Loucy (cell line): ENCODE measurements at regions not wholly inside any gene's neighbourhood (a gene's known extent, or its start where the extent isn't known, plus 50 kb on each side); places are given as distances from the start of the nearest gene placed in this dataset.

Experiments
- EZH2phosphoT487 ChIP-seq: fragments of 200-600 bp; IDR thresholded peaks from 2 replicates; pipeline ENCODE4 v1.6.1; 2018; ENCODE audit warnings: antibody characterized with exemption, mild to moderate bottlenecking, moderate library complexity, borderline replicate concordance
- TF ChIP-seq, protein P1 (sequence below): fragments of 200-600 bp; sonication (generic); conservative IDR thresholded peaks from 2 replicates; pipeline ENCODE4 v1.5.1; 2014; ENCODE audit warnings: mild to moderate bottlenecking, antibody characterized with exemption, low read length

DNA sequence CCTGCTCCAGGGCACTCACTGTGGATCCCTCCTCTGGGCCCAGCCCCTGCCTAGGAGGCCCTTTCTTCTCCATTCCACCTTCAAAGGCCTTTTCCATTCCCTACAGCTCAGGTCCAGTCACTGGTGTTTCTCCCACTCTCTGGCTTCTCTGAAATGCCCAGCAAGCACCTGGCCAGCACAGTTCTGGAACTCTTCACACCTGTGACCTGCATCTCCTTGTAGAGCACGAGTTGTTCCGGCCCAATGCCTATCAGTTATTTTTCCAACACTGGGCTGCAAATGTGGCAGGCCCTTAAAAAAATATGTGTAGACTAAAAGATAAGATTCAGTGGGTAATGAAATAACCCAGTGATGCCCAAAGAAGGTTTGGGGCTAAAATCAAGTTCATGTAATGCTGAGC, 87.1 kb downstream of the PRLHR start:
- TF ChIP-seq, protein P1, sequence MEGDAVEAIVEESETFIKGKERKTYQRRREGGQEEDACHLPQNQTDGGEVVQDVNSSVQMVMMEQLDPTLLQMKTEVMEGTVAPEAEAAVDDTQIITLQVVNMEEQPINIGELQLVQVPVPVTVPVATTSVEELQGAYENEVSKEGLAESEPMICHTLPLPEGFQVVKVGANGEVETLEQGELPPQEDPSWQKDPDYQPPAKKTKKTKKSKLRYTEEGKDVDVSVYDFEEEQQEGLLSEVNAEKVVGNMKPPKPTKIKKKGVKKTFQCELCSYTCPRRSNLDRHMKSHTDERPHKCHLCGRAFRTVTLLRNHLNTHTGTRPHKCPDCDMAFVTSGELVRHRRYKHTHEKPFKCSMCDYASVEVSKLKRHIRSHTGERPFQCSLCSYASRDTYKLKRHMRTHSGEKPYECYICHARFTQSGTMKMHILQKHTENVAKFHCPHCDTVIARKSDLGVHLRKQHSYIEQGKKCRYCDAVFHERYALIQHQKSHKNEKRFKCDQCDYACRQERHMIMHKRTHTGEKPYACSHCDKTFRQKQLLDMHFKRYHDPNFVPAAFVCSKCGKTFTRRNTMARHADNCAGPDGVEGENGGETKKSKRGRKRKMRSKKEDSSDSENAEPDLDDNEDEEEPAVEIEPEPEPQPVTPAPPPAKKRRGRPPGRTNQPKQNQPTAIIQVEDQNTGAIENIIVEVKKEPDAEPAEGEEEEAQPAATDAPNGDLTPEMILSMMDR: no peak
- TF ChIP-seq EZH2phosphoT487: no peak
